ENCODE measurements at regions not wholly inside any gene's neighbourhood (a gene's known extent, or its start where the extent isn't known, plus 50 kb on each side); places are given as distances from the start of the nearest gene placed in this dataset.

- ATAC-seq (replicated peaks), result no peak
- Mint-ChIP-seq H3K4me3 (no peak overlapping the region), H3K4me1 (no peaks in the 10 kb centered on the region), H3K9me3 (peaks cover 4% of the 10 kb centered on the region), H3K27ac (no peak overlapping the region), H3K27me3 (peaks cover 12% of the 10 kb centered on the region), H3K36me3 (ENCODE audit: low read depth) (no peaks in the 10 kb centered on the region)
Observed at GRCh38 chr2:204219196-204219595, 282.6 kb downstream of the ICOS start.

DNA sequence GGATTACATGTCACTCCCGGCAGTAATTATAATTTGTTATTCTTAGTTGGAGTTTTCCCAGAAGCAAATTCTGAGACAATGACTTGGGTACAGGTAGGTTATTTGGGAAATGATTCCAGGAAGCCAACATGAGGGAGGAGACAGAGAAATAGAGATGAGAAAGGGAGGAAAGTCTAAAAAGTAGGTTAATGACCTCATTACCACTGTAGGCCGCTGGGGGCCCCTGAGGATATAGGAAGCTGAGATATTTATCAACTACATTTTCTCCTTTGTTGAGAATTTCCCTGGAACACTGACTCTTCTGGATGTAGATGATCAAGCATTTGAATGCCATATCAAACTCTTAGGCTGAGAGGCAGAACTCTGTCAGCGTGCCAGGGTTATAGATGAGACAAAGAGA is 284.3 kb downstream of the ICOS start:
- Mint-ChIP-seq H3K36me3 (ENCODE audit: low read depth) (no peaks in the 10 kb centered on the region), H3K27me3 (peaks cover 7% of the 10 kb centered on the region), H3K4me1 (no peaks in the 10 kb centered on the region), H3K27ac (no peak overlapping the region), H3K9me3 (no peaks in the 10 kb centered on the region), H3K4me3 (no peak overlapping the region)
- no peak for ATAC-seq (replicated peaks)

DNA sequence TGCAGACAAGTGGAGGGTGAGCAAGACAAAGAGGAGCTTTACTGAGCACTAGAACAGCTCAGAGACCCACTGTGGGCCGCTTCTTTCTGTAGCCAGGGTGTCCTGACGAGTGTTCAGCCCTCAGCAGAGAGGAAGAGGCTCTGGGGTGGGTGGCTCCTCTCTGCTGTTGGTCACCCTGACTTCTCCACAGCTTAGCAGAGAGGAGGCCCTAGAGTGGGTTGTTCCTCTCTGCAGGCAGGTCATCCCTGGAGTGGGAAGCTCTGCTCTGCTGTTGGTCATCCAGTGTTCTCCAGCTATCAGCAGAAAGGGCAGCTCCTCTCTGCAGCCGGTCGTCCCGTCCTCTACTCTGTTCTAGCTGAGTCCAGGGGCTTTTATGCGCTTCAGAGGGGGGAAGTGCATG is 286.5 kb downstream of the ICOS start:
- Mint-ChIP-seq H3K4me1 (no peaks in the 10 kb centered on the region), H3K4me3 (no peak overlapping the region), H3K36me3 (ENCODE audit: low read depth) (no peaks in the 10 kb centered on the region), H3K9me3 (no peaks in the 10 kb centered on the region), H3K27ac (no peak overlapping the region), H3K27me3 (peaks cover 19% of the 10 kb centered on the region)
- ATAC-seq (replicated peaks), result no peak

DNA sequence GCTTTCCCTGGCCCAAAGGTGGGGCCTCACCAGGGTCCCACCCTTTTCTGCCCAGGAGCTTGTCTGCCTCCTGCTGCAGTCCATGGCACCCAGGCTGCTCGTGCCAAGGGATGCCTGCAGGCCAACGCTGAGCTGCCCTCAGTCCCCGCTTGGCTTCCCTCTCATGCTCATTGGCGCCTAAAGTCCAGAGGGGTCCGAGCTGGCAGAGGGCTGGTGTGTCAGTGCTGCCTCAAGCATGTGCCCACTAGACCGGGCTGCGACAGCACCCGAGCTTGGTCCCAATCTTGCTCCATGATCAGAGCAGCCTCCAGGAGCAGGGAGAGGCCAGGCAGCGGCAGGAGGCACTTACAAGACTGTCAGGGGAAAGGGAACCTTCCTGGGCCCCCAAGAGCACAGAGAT is 287.0 kb downstream of the ICOS start:
- H3K9me3 Mint-ChIP-seq, result no peaks in the 10 kb centered on the region
- H3K36me3 Mint-ChIP-seq (ENCODE audit: low read depth), result no peaks in the 10 kb centered on the region
- no peak overlapping the region for H3K27ac Mint-ChIP-seq
- peaks cover 21% of the 10 kb centered on the region for H3K27me3 Mint-ChIP-seq
- H3K4me1 Mint-ChIP-seq, result no peaks in the 10 kb centered on the region
- H3K4me3 Mint-ChIP-seq, result no peak overlapping the region
- ATAC-seq (replicated peaks), result no peak

DNA sequence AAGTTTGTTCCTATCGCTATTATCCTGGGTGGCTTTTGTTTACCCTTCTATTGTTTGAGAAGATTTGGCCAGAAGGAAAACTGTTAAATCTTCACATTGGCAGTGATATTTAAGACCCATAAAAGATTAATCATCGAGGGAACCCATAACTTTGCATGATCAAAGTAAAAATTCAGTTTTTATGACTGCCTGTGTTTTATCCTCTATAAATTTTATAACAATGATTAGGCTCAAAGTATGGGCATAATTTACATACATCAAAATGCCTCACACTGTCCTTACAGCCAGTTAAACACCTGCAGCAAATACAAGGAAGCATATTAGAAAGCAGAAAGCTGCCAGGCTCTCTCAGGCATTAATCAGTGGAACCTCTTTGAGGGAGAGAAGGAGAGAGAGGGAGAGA is 289.1 kb downstream of the ICOS start:
- Mint-ChIP-seq H3K4me3 (no peak overlapping the region), H3K4me1 (no peaks in the 10 kb centered on the region)
- no peak for ATAC-seq (replicated peaks)

GRCh38 chr2:204226305-204226880 is 289.8 kb downstream of the ICOS start:
- no peak for ATAC-seq (replicated peaks)
- Mint-ChIP-seq H3K4me1 (no peaks in the 10 kb centered on the region), H3K36me3 (ENCODE audit: low read depth) (no peaks in the 10 kb centered on the region), H3K27ac (no peak overlapping the region), H3K4me3 (no peak overlapping the region), H3K9me3 (no peaks in the 10 kb centered on the region), H3K27me3 (peaks cover 36% of the 10 kb centered on the region)

More for the DNA sequence above, 289.1 kb downstream of the ICOS start:
- Mint-ChIP-seq H3K27ac (no peak overlapping the region), H3K27me3 (peaks cover 34% of the 10 kb centered on the region), H3K9me3 (no peaks in the 10 kb centered on the region), H3K36me3 (ENCODE audit: low read depth) (no peaks in the 10 kb centered on the region)

GRCh38 chr2:204228169-204228886 is 291.8 kb downstream of the ICOS start:
- Mint-ChIP-seq H3K4me3 (no peak overlapping the region), H3K27ac (no peak overlapping the region), H3K27me3 (peaks cover 32% of the 10 kb centered on the region), H3K4me1 (no peaks in the 10 kb centered on the region), H3K36me3 (ENCODE audit: low read depth) (no peaks in the 10 kb centered on the region), H3K9me3 (no peaks in the 10 kb centered on the region)
- no peak for ATAC-seq (replicated peaks)

GRCh38 chr2:204234248-204234647 is 297.7 kb downstream of the ICOS start:
- H3K4me1 Mint-ChIP-seq, result no peaks in the 10 kb centered on the region
- no peak for ATAC-seq (replicated peaks)
- no peaks in the 10 kb centered on the region for H3K36me3 Mint-ChIP-seq (ENCODE audit: low read depth)
- no peak overlapping the region for H3K4me3 Mint-ChIP-seq
- peaks cover 4% of the 10 kb centered on the region for H3K9me3 Mint-ChIP-seq
- no peak overlapping the region for H3K27ac Mint-ChIP-seq
- H3K27me3 Mint-ChIP-seq, result peaks cover 27% of the 10 kb centered on the region

- no peaks in the 10 kb centered on the region for H3K4me1 Mint-ChIP-seq
- H3K4me3 Mint-ChIP-seq, result no peak overlapping the region
- no peak for ATAC-seq (replicated peaks)
- H3K27ac Mint-ChIP-seq, result no peak overlapping the region
- H3K27me3 Mint-ChIP-seq, result peaks cover 25% of the 10 kb centered on the region
- no peaks in the 10 kb centered on the region for H3K36me3 Mint-ChIP-seq (ENCODE audit: low read depth)
- peaks cover 4% of the 10 kb centered on the region for H3K9me3 Mint-ChIP-seq
Observed at GRCh38 chr2:204234879-204235278, 298.3 kb downstream of the ICOS start.

GRCh38 chr2:204237416-204237815 is 300.9 kb downstream of the ICOS start:
- Mint-ChIP-seq H3K4me1 (no peaks in the 10 kb centered on the region), H3K4me3 (no peak overlapping the region), H3K36me3 (ENCODE audit: low read depth) (no peaks in the 10 kb centered on the region), H3K27me3 (peaks cover 25% of the 10 kb centered on the region), H3K9me3 (peaks cover 4% of the 10 kb centered on the region), H3K27ac (no peak overlapping the region)
- no peak for ATAC-seq (replicated peaks)

DNA sequence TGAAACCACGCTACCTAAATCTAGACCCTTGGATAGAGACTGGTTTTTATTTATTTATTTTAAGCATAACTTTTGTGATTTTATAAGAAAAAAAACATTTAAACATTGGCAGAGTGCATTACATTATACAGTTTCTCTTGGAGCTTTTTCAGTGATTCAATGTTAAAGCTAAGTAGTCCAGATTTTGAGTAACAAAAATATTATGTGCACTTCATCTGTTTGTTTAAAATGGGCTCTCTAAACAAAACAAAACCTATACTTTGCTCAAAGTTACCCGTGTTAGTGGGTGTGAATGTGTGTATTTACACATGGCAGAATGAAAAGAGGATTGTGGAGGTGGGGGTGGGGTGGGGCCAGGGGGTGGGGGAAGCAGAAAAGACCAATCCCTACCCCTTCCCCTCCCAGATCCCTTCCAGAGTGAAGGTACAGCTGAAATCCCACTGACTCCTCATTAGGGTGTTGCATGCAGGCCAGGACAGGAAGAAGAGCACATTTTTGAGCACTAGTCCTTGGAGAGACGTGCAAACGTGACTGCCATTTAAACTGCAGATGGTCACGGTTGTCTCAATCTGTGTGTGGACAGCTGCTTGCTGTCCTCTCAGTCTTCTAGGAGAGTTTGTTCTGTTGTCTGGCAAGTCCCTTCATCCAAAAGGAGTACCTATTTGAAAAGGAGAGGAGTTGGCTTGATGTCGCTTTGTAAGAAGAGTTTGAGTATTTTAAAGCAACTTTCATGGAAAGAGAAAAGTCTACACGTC is 303.0 kb downstream of the ICOS start:
- ATAC-seq (replicated peaks), result no peak
- peaks cover 4% of the 10 kb centered on the region for H3K9me3 Mint-ChIP-seq
- no peaks in the 10 kb centered on the region for H3K4me1 Mint-ChIP-seq
- no peak overlapping the region for H3K4me3 Mint-ChIP-seq
- H3K27ac Mint-ChIP-seq, result no peak overlapping the region
- no peaks in the 10 kb centered on the region for H3K36me3 Mint-ChIP-seq (ENCODE audit: low read depth)
- peaks cover 33% of the 10 kb centered on the region for H3K27me3 Mint-ChIP-seq

- no peaks in the 10 kb centered on the region for H3K9me3 Mint-ChIP-seq
- H3K36me3 Mint-ChIP-seq (ENCODE audit: low read depth), result no peaks in the 10 kb centered on the region
Observed at GRCh38 chr2:204240961-204241360, 304.3 kb upstream of the PARD3B start.

GRCh38 chr2:204249437-204249836 is 295.8 kb upstream of the PARD3B start:
- Mint-ChIP-seq H3K4me1 (peaks cover 4% of the 10 kb centered on the region), H3K9me3 (no peaks in the 10 kb centered on the region), H3K27ac (no peak overlapping the region), H3K36me3 (ENCODE audit: low read depth) (no peaks in the 10 kb centered on the region), H3K4me3 (no peak overlapping the region), H3K27me3 (peaks cover 22% of the 10 kb centered on the region)
- ATAC-seq (replicated peaks), result no peak

More at GRCh38 chr2:204240961-204241360, 304.3 kb upstream of the PARD3B start:
- Mint-ChIP-seq H3K4me3 (no peak overlapping the region), H3K27ac (no peak overlapping the region), H3K27me3 (peaks cover 33% of the 10 kb centered on the region), H3K4me1 (no peaks in the 10 kb centered on the region)
- no peak for ATAC-seq (replicated peaks)

- H3K4me1 Mint-ChIP-seq, result peaks cover 4% of the 10 kb centered on the region
- no peak for ATAC-seq (replicated peaks)
- peaks cover 22% of the 10 kb centered on the region for H3K27me3 Mint-ChIP-seq
- H3K27ac Mint-ChIP-seq, result no peak overlapping the region
- no peaks in the 10 kb centered on the region for H3K36me3 Mint-ChIP-seq (ENCODE audit: low read depth)
- H3K4me3 Mint-ChIP-seq, result no peak overlapping the region
- no peaks in the 10 kb centered on the region for H3K9me3 Mint-ChIP-seq
Observed at GRCh38 chr2:204250692-204251091, 294.6 kb upstream of the PARD3B start.

Measured in activated T-helper 17 cell treated with anti-CD3 and anti-CD28 coated beads, Interleukin-2, amount 50 U/mL, for 72 hours (primary cell).